ENCODE measurements at regions not wholly inside any gene's neighbourhood (a gene's known extent, or its start where the extent isn't known, plus 50 kb on each side); places are given as distances from the start of the nearest gene placed in this dataset.

GRCh38 chr2:13050764-13051163, 334.0 kb downstream of the TRIB2 start:
- H3K9me3 ChIP-seq: no peaks in the 10 kb centered on the region
- H3K36me3 ChIP-seq (ENCODE audit: low read depth, missing control alignments): no peaks in the 10 kb centered on the region
- DNase-seq: no peak
- H3K27me3 ChIP-seq: no peaks in the 10 kb centered on the region
- intact Hi-C loops (cut with DNase I; ENCODE audit: low total_unique reads): no loop called here
- no peak overlapping the region for H3K4me3 ChIP-seq
- no peaks in the 10 kb centered on the region for H3K4me1 ChIP-seq
- TF ChIP-seq POLR2A (IDR thresholded peaks at IDR 0.05): no peak
- no peak for TF ChIP-seq CTCF (IDR thresholded peaks at IDR 0.05)
- no peak overlapping the region for H3K27ac ChIP-seq

- no peaks in the 10 kb centered on the region for H3K27me3 ChIP-seq
- intact Hi-C loops (cut with DNase I; ENCODE audit: low total_unique reads): no loop called here
- TF ChIP-seq POLR2A (IDR thresholded peaks at IDR 0.05): no peak
- TF ChIP-seq CTCF (IDR thresholded peaks at IDR 0.05): no peak
- H3K27ac ChIP-seq: no peak overlapping the region
- no peak for DNase-seq
- WGBS, 2 donors: 54 to 61% methylated on average over 4 of the region's 4 CpGs
- H3K9me3 ChIP-seq: no peaks in the 10 kb centered on the region
- H3K4me3 ChIP-seq: no peak overlapping the region
- no peaks in the 10 kb centered on the region for H3K36me3 ChIP-seq (ENCODE audit: low read depth, missing control alignments)
- no peaks in the 10 kb centered on the region for H3K4me1 ChIP-seq
Observed at GRCh38 chr2:13052547-13052946, 335.8 kb downstream of the TRIB2 start.

GRCh38 chr2:13056259-13056843, 339.6 kb downstream of the TRIB2 start:
- no peaks in the 10 kb centered on the region for H3K4me1 ChIP-seq
- no peaks in the 10 kb centered on the region for H3K9me3 ChIP-seq
- 48 to 59% methylated on average over 3 of the region's 3 CpGs for WGBS, 2 donors
- no peak overlapping the region for H3K4me3 ChIP-seq
- no peaks in the 10 kb centered on the region for H3K27me3 ChIP-seq
- peak; percentile 23 for DNase-seq
- H3K36me3 ChIP-seq (ENCODE audit: low read depth, missing control alignments): no peaks in the 10 kb centered on the region
- intact Hi-C loops (cut with DNase I; ENCODE audit: low total_unique reads): no loop called here
- no peak overlapping the region for H3K27ac ChIP-seq
- TF ChIP-seq CTCF (IDR thresholded peaks at IDR 0.05) (peak; percentile 52 to 74 (median 61)), POLR2A (IDR thresholded peaks at IDR 0.05) (no peak)

- Histone ChIP-seq H3K27me3 (no peaks in the 10 kb centered on the region), H3K4me3 (no peak overlapping the region), H3K27ac (no peak overlapping the region), H3K9me3 (no peaks in the 10 kb centered on the region), H3K4me1 (no peaks in the 10 kb centered on the region), H3K36me3 (ENCODE audit: low read depth, missing control alignments) (no peaks in the 10 kb centered on the region)
- TF ChIP-seq POLR2A (IDR thresholded peaks at IDR 0.05): no peak
- no peak for TF ChIP-seq CTCF (IDR thresholded peaks at IDR 0.05)
- DNase-seq: no peak
- intact Hi-C loops (cut with DNase I; ENCODE audit: low total_unique reads): no loop called here
Observed at GRCh38 chr2:13057671-13058070, 340.9 kb downstream of the TRIB2 start.

GRCh38 chr2:13066676-13067075, 349.9 kb downstream of the TRIB2 start:
- Histone ChIP-seq H3K27ac (no peak overlapping the region), H3K9me3 (no peaks in the 10 kb centered on the region), H3K36me3 (ENCODE audit: low read depth, missing control alignments) (no peaks in the 10 kb centered on the region), H3K4me3 (no peak overlapping the region), H3K4me1 (no peaks in the 10 kb centered on the region), H3K27me3 (no peaks in the 10 kb centered on the region)
- 51 to 66% methylated on average over 1 of the region's 1 CpG for WGBS, 2 donors
- no peak for DNase-seq
- intact Hi-C loops (cut with DNase I; ENCODE audit: low total_unique reads): no loop called here
- TF ChIP-seq POLR2A (IDR thresholded peaks at IDR 0.05) (no peak), CTCF (IDR thresholded peaks at IDR 0.05) (no peak)

Measured in testis (tissue), 2 donors.